Pancreas (tissue), 10 donors: ENCODE measurements at regions not wholly inside any gene's neighbourhood (a gene's known extent, or its start where the extent isn't known, plus 50 kb on each side); places are given as distances from the start of the nearest gene placed in this dataset.

Source experiments
- ATAC-seq, 4 donors: fragments of 200-7000 bp; cut with Tn5 transposase; one replicate each; pipeline versions ENCODE4 v1.8.0 to v1.9.1; 2020; ENCODE audit warnings: mild to moderate bottlenecking in 4 of 4, moderate library complexity in 4 of 4
- DNase-seq, 6 donors: peaks; one replicate each; pipeline ENCODE4 v3.0.0-alpha.2; 2020
- FAIRE-seq: peaks from 2 replicates; lab custom pipeline; 2012; peaks lifted over from hg19 to GRCh38; lab: Jason Lieb, UNC
- H3K27ac ChIP-seq, 4 donors: fragments of 200-600 bp; sonication (generic); 1 replicate in 3 of 4; 2 replicates in 1 of 4; pipeline versions ENCODE4 v1.5.0 to v1.8.0; 2020
- H3K27me3 ChIP-seq, 4 donors: fragments of 200-600 bp; one replicate each; pipeline ENCODE4 v1.8.0; 2021
- H3K36me3 ChIP-seq, 3 donors: fragments of 200-600 bp; sonication (generic) in 1 of 3; one replicate each; pipeline versions ENCODE4 v1.5.0 to v1.8.0; 2020 to 2021
- H3K4me1 ChIP-seq, 3 donors: fragments of 200-600 bp; one replicate each; pipeline ENCODE4 v1.8.0; 2021
- H3K4me3 ChIP-seq, 4 donors: fragments of 200-600 bp; sonication (generic) in 2 of 4; one replicate each; pipeline versions ENCODE4 v1.5.0 to v1.8.0; 2020 to 2021
- H3K9me3 ChIP-seq, 4 donors: fragments of 200-600 bp; one replicate each; pipeline ENCODE4 v1.8.0; 2021
- WGBS, 2 donors: extraction: QIAGEN DNeasy Blood & Tissue Kit; methylation state at CpG; one replicate each; pipeline ENCODE4 v1.1.7; 2013; 5-methylcytosine and 5-hydroxymethylcytosine counted together
- intact Hi-C, 3 donors: fragments of 100-400 bp; cut with DNase I; formaldehyde crosslinking; loops; one replicate each; pipeline versions ENCODE4 v1.11.1 to v1.14.2; 2022
- TF ChIP-seq, protein P1 (sequence below), 4 donors: fragments of 200-600 bp; sonication (generic) in 3 of 4; IDR thresholded peaks; one replicate each; pipeline versions ENCODE4 v1.5.0 to v1.8.0; 2021; ENCODE audit warnings: antibody characterized with exemption in 4 of 4
- donor health status: healthy with polysubstance abuse.
- donor health status: DM: no; HTN: no; CAD: no; lungs with moderate emphysema.
- donor health status: DM: no; HTN: no; CAD: no.
- donor health status: control.
- donor health status: control.
- donor health status: Bipolar disorder and iron deficiency.
- donor health status: DM: yes; HTN: yes; CAD: no.
- donor health status: DM: no; HTN: no; CAD: no.
- donor health status: DM: no; HTN: no; CAD: no.
- donor health status: DM: yes; HTN: yes; CAD: no.

DNA sequence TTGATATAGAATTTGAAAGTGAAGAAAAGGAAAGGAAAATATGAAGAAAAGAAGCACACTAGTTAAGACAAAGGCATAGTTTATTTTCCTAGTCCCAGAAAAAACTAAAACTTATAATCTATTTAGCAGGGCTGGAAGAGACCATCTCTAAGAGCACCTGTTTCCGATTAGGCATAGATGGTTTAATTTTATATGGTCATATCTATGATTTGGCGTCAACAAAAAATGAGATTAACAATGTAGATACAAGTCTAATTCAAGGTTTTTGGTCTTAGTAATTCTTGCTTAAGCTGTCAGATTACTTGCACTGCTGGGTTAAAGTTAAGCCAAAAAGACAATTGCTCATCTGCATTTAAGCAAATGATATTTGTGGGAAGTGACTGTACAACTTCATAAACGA, 502.5 kb upstream of the FSHR start:
- ATAC-seq = no peak
- no peak for DNase-seq
- FAIRE-seq = no peak
- no peaks in the 10 kb centered on the region for H3K27me3 ChIP-seq
- TF ChIP-seq, protein P1, sequence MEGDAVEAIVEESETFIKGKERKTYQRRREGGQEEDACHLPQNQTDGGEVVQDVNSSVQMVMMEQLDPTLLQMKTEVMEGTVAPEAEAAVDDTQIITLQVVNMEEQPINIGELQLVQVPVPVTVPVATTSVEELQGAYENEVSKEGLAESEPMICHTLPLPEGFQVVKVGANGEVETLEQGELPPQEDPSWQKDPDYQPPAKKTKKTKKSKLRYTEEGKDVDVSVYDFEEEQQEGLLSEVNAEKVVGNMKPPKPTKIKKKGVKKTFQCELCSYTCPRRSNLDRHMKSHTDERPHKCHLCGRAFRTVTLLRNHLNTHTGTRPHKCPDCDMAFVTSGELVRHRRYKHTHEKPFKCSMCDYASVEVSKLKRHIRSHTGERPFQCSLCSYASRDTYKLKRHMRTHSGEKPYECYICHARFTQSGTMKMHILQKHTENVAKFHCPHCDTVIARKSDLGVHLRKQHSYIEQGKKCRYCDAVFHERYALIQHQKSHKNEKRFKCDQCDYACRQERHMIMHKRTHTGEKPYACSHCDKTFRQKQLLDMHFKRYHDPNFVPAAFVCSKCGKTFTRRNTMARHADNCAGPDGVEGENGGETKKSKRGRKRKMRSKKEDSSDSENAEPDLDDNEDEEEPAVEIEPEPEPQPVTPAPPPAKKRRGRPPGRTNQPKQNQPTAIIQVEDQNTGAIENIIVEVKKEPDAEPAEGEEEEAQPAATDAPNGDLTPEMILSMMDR (IDR thresholded peaks at IDR 0.05) = no peak
- WGBS, 2 donors = 55 to 64% methylated on average over 3 of the region's 3 CpGs
- H3K4me3 ChIP-seq = no peak overlapping the region
- no peaks in the 10 kb centered on the region for H3K36me3 ChIP-seq
- no peak overlapping the region for H3K27ac ChIP-seq
- intact Hi-C loops = no loop called here
- no peaks in the 10 kb centered on the region for H3K4me1 ChIP-seq
- no peaks in the 10 kb centered on the region for H3K9me3 ChIP-seq

DNA sequence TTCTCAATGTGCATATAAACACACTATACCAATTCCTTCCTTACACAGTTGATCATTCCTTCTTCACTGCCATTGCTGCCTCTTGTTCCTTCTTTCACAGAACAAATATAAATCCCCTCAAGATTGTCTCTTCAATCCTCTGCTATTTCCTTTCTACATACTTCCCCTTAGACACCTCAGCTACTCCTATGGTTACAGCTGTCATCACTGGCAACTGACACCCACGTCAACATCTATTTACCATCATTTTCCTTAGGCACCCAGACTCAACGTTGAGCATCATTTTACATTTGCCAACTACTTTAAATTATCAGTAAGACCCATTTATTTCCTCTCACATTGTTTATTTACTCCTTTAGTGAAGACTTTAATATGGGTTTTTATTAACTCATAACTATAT, 488.8 kb upstream of the FSHR start:
- Histone ChIP-seq H3K9me3 (no peaks in the 10 kb centered on the region), H3K4me1 (no peaks in the 10 kb centered on the region), H3K36me3 (no peaks in the 10 kb centered on the region), H3K27me3 (no peaks in the 10 kb centered on the region), H3K27ac (no peak overlapping the region), H3K4me3 (no peak overlapping the region)
- no peak for FAIRE-seq
- DNase-seq = no peak
- 40 to 51% methylated on average over 2 of the region's 2 CpGs for WGBS, 2 donors
- intact Hi-C loops = no loop called here
- TF ChIP-seq, protein P1 (IDR thresholded peaks at IDR 0.05) = no peak
- ATAC-seq = no peak

DNA sequence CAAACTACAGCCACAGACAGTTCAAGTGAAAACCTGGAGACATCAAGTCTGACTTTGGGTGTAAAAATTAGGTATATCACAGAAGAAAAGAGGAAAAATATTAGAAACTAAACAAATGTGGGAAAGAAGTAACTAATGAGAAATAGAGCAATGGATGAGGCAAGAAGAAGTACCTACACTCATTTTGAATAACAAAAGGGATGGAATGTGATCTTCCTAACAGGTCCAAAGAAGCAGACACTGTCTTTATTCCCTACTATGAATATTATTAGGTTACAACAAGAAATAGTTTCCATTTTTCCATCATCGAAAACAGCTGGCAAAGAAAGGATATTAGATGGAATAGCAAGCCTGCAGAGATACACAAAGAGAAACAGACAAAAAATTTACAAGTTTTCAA, 486.3 kb upstream of the FSHR start:
- DNase-seq (no peak), FAIRE-seq (no peak), ATAC-seq (no peak)
- Histone ChIP-seq H3K9me3 (no peaks in the 10 kb centered on the region), H3K27ac (no peak overlapping the region), H3K27me3 (no peaks in the 10 kb centered on the region), H3K4me1 (no peaks in the 10 kb centered on the region), H3K4me3 (no peak overlapping the region), H3K36me3 (no peaks in the 10 kb centered on the region)
- WGBS, 2 donors = 40 to 51% methylated on average over 1 of the region's 1 CpG
- TF ChIP-seq, protein P1 (IDR thresholded peaks at IDR 0.05) = no peak
- intact Hi-C loops = no loop called here

DNA sequence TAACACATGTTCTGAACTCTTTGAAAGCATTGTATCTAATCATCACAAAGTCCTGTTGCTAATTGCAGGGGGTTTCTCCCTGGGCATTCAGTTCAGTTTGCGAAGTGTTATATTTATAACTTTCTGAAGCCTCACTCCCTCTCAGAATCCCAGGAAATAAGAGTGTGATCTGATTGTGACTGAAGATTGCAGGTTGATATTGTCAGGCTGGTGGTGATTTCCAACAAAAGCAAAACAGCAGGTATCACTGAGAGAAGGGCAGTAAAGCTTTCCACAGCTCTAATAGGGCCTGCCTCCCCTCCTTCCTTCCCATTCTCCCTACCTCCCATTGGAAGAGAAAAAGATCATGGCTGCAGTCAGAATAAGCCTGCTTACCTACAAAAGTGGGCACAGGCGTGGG, 466.7 kb upstream of the FSHR start:
- DNase-seq (no peak), ATAC-seq (no peak), FAIRE-seq (no peak)
- Histone ChIP-seq H3K27ac (no peak overlapping the region), H3K36me3 (no peaks in the 10 kb centered on the region), H3K9me3 (no peaks in the 10 kb centered on the region), H3K4me1 (no peaks in the 10 kb centered on the region), H3K27me3 (no peaks in the 10 kb centered on the region), H3K4me3 (no peak overlapping the region)
- intact Hi-C loops = no loop called here
- TF ChIP-seq, protein P1 (IDR thresholded peaks at IDR 0.05) = no peak
- WGBS, 2 donors = 78 to 88% methylated on average over 2 of the region's 2 CpGs

DNA sequence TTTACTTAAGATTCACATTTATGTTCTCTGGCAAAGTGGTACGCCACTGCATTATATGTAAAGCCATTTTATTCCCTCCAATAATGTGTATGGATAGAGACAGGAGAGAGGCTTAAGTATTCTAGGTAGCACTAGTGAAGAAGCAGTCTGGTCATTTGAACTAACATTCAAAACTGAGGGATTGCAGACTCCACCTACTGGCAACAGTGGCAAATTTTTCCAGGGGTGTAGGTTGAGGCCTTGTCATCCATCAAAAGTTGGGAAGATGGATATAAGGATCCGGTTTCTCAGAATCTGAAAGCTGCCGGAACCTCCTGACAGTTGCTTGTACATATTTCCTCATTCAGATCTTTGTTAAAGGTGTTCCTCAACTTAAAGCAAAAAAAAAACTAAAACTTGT, 465.5 kb upstream of the FSHR start:
- no peak overlapping the region for H3K4me3 ChIP-seq
- DNase-seq (no peak), ATAC-seq (no peak), FAIRE-seq (no peak)
- 86 to 87% methylated on average over 3 of the region's 3 CpGs for whole genome bisulfite sequencing, 2 donors
- no peak overlapping the region for H3K27ac ChIP-seq
- intact Hi-C loops = no loop called here
- H3K9me3 ChIP-seq = no peaks in the 10 kb centered on the region
- no peaks in the 10 kb centered on the region for H3K4me1 ChIP-seq
- TF ChIP-seq, protein P1 (IDR thresholded peaks at IDR 0.05) = no peak
- no peaks in the 10 kb centered on the region for H3K27me3 ChIP-seq
- no peaks in the 10 kb centered on the region for H3K36me3 ChIP-seq
